Endothelial cell of umbilical vein (primary cell): ENCODE measurements at regions not wholly inside any gene's neighbourhood (a gene's known extent, or its start where the extent isn't known, plus 50 kb on each side); places are given as distances from the start of the nearest gene placed in this dataset.

ENCODE experiments used
- CTCF ChIP-seq, 2 donors: IDR thresholded peaks; 1 replicate in 1 of 2; 2 replicates in 1 of 2; pipeline ENCODE4 v1.5.1; 2011; ENCODE audit warnings: low read length in 2 of 2, mild to moderate bottlenecking in 2 of 2, moderate library complexity in 2 of 2, control low read depth in 1 of 2, inconsistent platforms in 1 of 2, low read depth in 1 of 2; ENCODE audit not compliant: insufficient read depth in 1 of 2; ENCODE audit errors: extremely low read depth in 1 of 2
- EZH2 ChIP-seq: IDR thresholded peaks from 2 replicates; pipeline ENCODE4 v1.6.1; 2012; ENCODE audit warnings: borderline replicate concordance, low read depth, mild to moderate bottlenecking, moderate library complexity, low read length, inconsistent platforms; ENCODE audit not compliant: severe bottlenecking
- JUN ChIP-seq: IDR thresholded peaks from 2 replicates; pipeline ENCODE4 v1.6.1; 2011; ENCODE audit warnings: borderline replicate concordance, low read depth; ENCODE audit not compliant: insufficient read length, insufficient read depth
- MAX ChIP-seq: IDR thresholded peaks from 2 replicates; pipeline ENCODE4 v1.6.1; 2011; ENCODE audit not compliant: insufficient read depth, insufficient read length
- MYC ChIP-seq: IDR thresholded peaks from one replicate; pipeline ENCODE4 v1.6.1; 2011; ENCODE audit warnings: mild to moderate bottlenecking, low read depth, low read length
- POLR2A ChIP-seq: IDR thresholded peaks from 2 replicates; pipeline ENCODE4 v1.6.1; 2012; ENCODE audit warnings: low read depth, mild to moderate bottlenecking, control low read depth, low read length
- POLR2AphosphoS5 ChIP-seq: IDR thresholded peaks from 2 replicates; pipeline ENCODE4 v1.6.1; 2012; ENCODE audit warnings: low read depth, mild to moderate bottlenecking, control low read depth, low read length, moderate library complexity; ENCODE audit not compliant: insufficient read depth

DNA sequence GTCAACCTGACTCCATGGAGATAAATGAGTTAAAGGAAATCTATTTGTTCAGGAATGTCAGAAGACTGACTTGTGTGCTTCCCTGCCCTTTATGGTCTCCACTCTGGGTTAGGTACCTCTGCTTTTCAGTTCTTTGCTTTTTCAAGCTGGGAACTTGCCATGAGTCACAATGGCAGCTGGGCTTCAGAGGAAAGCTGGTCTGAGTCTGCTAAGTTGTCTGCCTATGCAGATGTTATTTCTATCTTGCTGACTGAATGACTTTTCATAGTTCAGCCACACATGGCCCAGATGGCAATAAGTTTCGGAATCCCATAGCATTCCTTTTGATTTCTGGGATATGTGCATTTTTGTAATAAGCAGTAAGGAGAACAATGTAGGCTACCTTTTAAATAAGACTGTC lies 337.9 kb upstream of the FGF13 start:
- TF ChIP-seq MAX (no peak), CTCF (IDR thresholded peaks at IDR 0.05; ENCODE audit: extremely low read depth in 1 of 2, insufficient read depth in 1 of 2, low read depth in 1 of 2, low read length in 2 of 2) (no peak), POLR2AphosphoS5 (no peak), POLR2A (no peak), JUN (no peak), EZH2 (no peak), MYC (no peak)
